Hepatocyte (in vitro differentiated cells): ENCODE measurements at regions not wholly inside any gene's neighbourhood (a gene's known extent, or its start where the extent isn't known, plus 50 kb on each side); places are given as distances from the start of the nearest gene placed in this dataset.

Experiments used
- EZH2 ChIP-seq: fragments of 200-600 bp; sonication (generic); IDR thresholded peaks from 2 replicates; pipeline ENCODE4 v1.6.1; 2016; ENCODE audit warnings: antibody characterized with exemption, mild to moderate bottlenecking, borderline replicate concordance
- TF ChIP-seq, protein P1 (sequence below): fragments of 200-600 bp; sonication (generic); IDR thresholded peaks from 2 replicates; pipeline ENCODE4 v1.5.1; 2016; ENCODE audit warnings: antibody characterized with exemption, mild to moderate bottlenecking; ENCODE audit not compliant: poor library complexity

DNA sequence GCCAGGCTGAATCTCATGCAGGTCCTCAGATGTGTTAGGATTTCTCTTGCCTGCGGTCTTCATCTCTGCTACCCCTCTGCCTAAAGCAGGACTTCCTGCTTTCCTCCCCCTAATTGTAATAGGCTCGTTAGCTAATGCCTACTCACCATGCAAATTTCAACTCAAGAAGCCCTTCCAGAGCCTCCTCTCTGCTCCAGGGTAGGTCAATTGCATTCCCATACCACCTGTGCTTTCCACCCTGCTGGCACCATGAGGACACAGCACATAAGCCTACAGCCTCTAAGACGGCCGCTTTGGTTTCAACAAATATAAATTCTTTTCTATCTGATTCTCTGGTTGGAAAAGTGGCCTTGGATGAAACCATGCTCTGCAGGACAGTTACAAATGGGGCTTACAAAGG, 93.9 kb downstream of the QDPR start:
- no peak for TF ChIP-seq EZH2
- TF ChIP-seq, protein P1, sequence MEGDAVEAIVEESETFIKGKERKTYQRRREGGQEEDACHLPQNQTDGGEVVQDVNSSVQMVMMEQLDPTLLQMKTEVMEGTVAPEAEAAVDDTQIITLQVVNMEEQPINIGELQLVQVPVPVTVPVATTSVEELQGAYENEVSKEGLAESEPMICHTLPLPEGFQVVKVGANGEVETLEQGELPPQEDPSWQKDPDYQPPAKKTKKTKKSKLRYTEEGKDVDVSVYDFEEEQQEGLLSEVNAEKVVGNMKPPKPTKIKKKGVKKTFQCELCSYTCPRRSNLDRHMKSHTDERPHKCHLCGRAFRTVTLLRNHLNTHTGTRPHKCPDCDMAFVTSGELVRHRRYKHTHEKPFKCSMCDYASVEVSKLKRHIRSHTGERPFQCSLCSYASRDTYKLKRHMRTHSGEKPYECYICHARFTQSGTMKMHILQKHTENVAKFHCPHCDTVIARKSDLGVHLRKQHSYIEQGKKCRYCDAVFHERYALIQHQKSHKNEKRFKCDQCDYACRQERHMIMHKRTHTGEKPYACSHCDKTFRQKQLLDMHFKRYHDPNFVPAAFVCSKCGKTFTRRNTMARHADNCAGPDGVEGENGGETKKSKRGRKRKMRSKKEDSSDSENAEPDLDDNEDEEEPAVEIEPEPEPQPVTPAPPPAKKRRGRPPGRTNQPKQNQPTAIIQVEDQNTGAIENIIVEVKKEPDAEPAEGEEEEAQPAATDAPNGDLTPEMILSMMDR = no peak
